KMS-11 (cell line): ENCODE measurements at regions not wholly inside any gene's neighbourhood (a gene's known extent, or its start where the extent isn't known, plus 50 kb on each side); places are given as distances from the start of the nearest gene placed in this dataset.
"Not testable (repeated sequence)": the region's sequence is repeated elsewhere in the genome, so short reads cannot be mapped to it uniquely, and the experiment has no call there.

Experiments
- H2AFZ ChIP-seq: fragments of 200-600 bp; sonication (generic); 2 replicates; pipeline ENCODE4 v1.6.1; 2016; ENCODE audit warnings: antibody characterized with exemption, mixed run types, low read depth
- H3K27ac ChIP-seq: fragments of 200-600 bp; sonication (generic); 2 replicates; pipeline ENCODE4 v1.6.1; 2016; ENCODE audit warnings: mild to moderate bottlenecking, mixed run types
- H3K27me3 ChIP-seq: fragments of 200-600 bp; sonication (generic); 2 replicates; pipeline ENCODE4 v1.6.1; 2017; ENCODE audit warnings: mild to moderate bottlenecking, low read depth, mixed run types, moderate library complexity; ENCODE audit not compliant: insufficient read depth
- H3K36me3 ChIP-seq: fragments of 200-600 bp; sonication (generic); 2 replicates; pipeline ENCODE4 v1.6.1; 2017; ENCODE audit warnings: mild to moderate bottlenecking, mixed run types; ENCODE audit not compliant: insufficient read depth
- H3K4me1 ChIP-seq: fragments of 200-600 bp; sonication (generic); 2 replicates; pipeline ENCODE4 v1.6.1; 2016; ENCODE audit warnings: mild to moderate bottlenecking, low read depth, mixed run types; ENCODE audit not compliant: poor library complexity, severe bottlenecking
- H3K4me2 ChIP-seq: fragments of 200-600 bp; sonication (generic); 2 replicates; pipeline ENCODE4 v1.7.0; 2016; ENCODE audit warnings: mild to moderate bottlenecking, mixed run types
- H3K4me3 ChIP-seq: fragments of 200-600 bp; sonication (generic); IDR thresholded peaks from 2 replicates; pipeline ENCODE4 v1.6.1; 2017; ENCODE audit warnings: low read depth, low read length, mixed read lengths; ENCODE audit not compliant: insufficient read depth
- H3K79me2 ChIP-seq: fragments of 200-600 bp; sonication (generic); 2 replicates; pipeline ENCODE4 v1.6.1; 2016; ENCODE audit warnings: low read depth, mixed run types; ENCODE audit not compliant: insufficient read depth
- H3K9ac ChIP-seq: fragments of 200-600 bp; sonication (generic); 2 replicates; pipeline ENCODE4 v1.6.1; 2016; ENCODE audit warnings: mild to moderate bottlenecking, mixed run types
- H4K20me1 ChIP-seq: fragments of 200-600 bp; sonication (generic); 2 replicates; pipeline ENCODE4 v1.6.1; 2016; ENCODE audit warnings: mild to moderate bottlenecking, mixed run types; ENCODE audit not compliant: insufficient read depth
- CTCF ChIP-seq: fragments of 200-600 bp; sonication (generic); conservative IDR thresholded peaks from 2 replicates; pipeline ENCODE4 v1.6.1; 2017; ENCODE audit warnings: low read depth, mild to moderate bottlenecking, antibody characterized with exemption, low read length, moderate library complexity, mixed read lengths

- Histone ChIP-seq H3K27ac (no peak overlapping the region), H3K4me3 (no peak overlapping the region), H3K9ac (no peak overlapping the region), H3K4me2 (no peak overlapping the region), H3K27me3 (no peaks in the 10 kb centered on the region), H3K4me1 (no peaks in the 10 kb centered on the region), H3K79me2 (no peaks in the 10 kb centered on the region), H2AFZ (no peak overlapping the region), H3K36me3 (no peaks in the 10 kb centered on the region), H4K20me1 (no peaks in the 10 kb centered on the region)
- TF ChIP-seq CTCF = no peak
These were observed 303.7 kb upstream of the IGF1R start for GRCh38 chr15:98344591-98344990.

GRCh38 chr15:98347001-98347400 lies 301.3 kb upstream of the IGF1R start:
- Histone ChIP-seq H3K4me1 (no peaks in the 10 kb centered on the region), H2AFZ (no peak overlapping the region), H3K27ac (no peak overlapping the region), H3K27me3 (no peaks in the 10 kb centered on the region), H3K79me2 (no peaks in the 10 kb centered on the region), H3K36me3 (no peaks in the 10 kb centered on the region), H3K9ac (no peak overlapping the region), H4K20me1 (no peaks in the 10 kb centered on the region), H3K4me2 (no peak overlapping the region), H3K4me3 (no peak overlapping the region)
- TF ChIP-seq CTCF = no peak

GRCh38 chr15:98347866-98348265 lies 300.5 kb upstream of the IGF1R start:
- H3K27me3 ChIP-seq = no peaks in the 10 kb centered on the region

GRCh38 chr15:98350276-98350675 lies 298.1 kb upstream of the IGF1R start:
- no peak overlapping the region for H3K4me3 ChIP-seq
- no peak for TF ChIP-seq CTCF
- H3K9ac ChIP-seq = no peak overlapping the region
- H3K4me1 ChIP-seq = no peaks in the 10 kb centered on the region
- no peaks in the 10 kb centered on the region for H3K36me3 ChIP-seq
- no peaks in the 10 kb centered on the region for H3K79me2 ChIP-seq
- no peak overlapping the region for H3K27ac ChIP-seq
- no peak overlapping the region for H3K4me2 ChIP-seq
- H3K27me3 ChIP-seq = no peaks in the 10 kb centered on the region
- H4K20me1 ChIP-seq = no peaks in the 10 kb centered on the region
- H2AFZ ChIP-seq = no peak overlapping the region

More at GRCh38 chr15:98347866-98348265, 300.5 kb upstream of the IGF1R start:
- Histone ChIP-seq H3K36me3 (no peaks in the 10 kb centered on the region), H3K9ac (no peak overlapping the region), H3K27ac (no peak overlapping the region), H3K79me2 (no peaks in the 10 kb centered on the region), H3K4me2 (no peak overlapping the region), H3K4me1 (no peaks in the 10 kb centered on the region), H3K4me3 (no peak overlapping the region), H4K20me1 (no peaks in the 10 kb centered on the region), H2AFZ (no peak overlapping the region)
- no peak for TF ChIP-seq CTCF

GRCh38 chr15:98358274-98358673 lies 290.1 kb upstream of the IGF1R start:
- not testable (repeated sequence) for H3K4me1 ChIP-seq, H3K79me2 ChIP-seq, H3K36me3 ChIP-seq, H2AFZ ChIP-seq, H3K9ac ChIP-seq, H3K4me3 ChIP-seq, H3K27ac ChIP-seq, H3K27me3 ChIP-seq, H3K4me2 ChIP-seq, H4K20me1 ChIP-seq
